ENCODE measurements at regions not wholly inside any gene's neighbourhood (a gene's known extent, or its start where the extent isn't known, plus 50 kb on each side); places are given as distances from the start of the nearest gene placed in this dataset.

DNA sequence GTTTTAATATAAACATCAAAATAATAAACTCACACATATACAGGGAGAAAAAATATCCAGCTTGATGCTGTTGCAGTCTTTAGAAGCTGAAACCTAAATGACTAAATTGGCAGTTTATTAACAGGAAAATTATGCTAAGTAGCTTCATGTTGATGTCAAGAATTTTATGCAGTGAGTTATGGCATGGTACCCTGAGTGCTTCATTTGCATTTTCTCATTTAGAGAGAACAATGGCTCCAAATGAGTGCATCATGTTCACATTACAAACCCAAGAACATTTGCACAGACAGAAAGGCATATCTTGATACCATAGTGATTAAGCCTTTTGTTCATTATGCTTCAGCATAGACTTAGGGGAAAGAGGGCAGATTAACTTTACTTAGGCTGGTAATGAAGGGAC is 102.9 kb upstream of the FSTL4 start:
- no peak overlapping the region for H2AFZ ChIP-seq (ENCODE audit: control insufficient read depth, low read length)
- H3K36me3 ChIP-seq (ENCODE audit: control insufficient read depth in 2 of 2, extremely low read depth in 1 of 2, insufficient read depth in 2 of 2, low read length in 2 of 2), result no peaks in the 10 kb centered on the region
- H4K20me1 ChIP-seq (ENCODE audit: control insufficient read depth, extremely low read depth, insufficient read depth, low read length), result peaks cover 3% of the 10 kb centered on the region
- H3K27ac ChIP-seq (ENCODE audit: control insufficient read depth, insufficient read depth, low read length), result no peak overlapping the region
- TF ChIP-seq CTCF (optimal IDR thresholded peaks at IDR 0.05 in 1 of 3, IDR thresholded peaks at IDR 0.05 in 1 of 3, conservative IDR thresholded peaks at IDR 0.05 in 1 of 3; ENCODE audit: extremely low read depth in 1 of 3, insufficient read depth in 2 of 3, low read length in 3 of 3) (no peak), EZH2 (IDR thresholded peaks at IDR 0.05; ENCODE audit: low read length) (no peak)
- H3K79me2 ChIP-seq (ENCODE audit: control insufficient read depth, insufficient read depth, low read length), result no peaks in the 10 kb centered on the region
- no peaks in the 10 kb centered on the region for H3K9me1 ChIP-seq (ENCODE audit: control insufficient read depth, extremely low read depth, insufficient read depth, low read length)
- FAIRE-seq, result no peak
- H3K4me3 ChIP-seq (ENCODE audit: control insufficient read depth in 2 of 3, extremely low read depth in 1 of 3, insufficient read depth in 2 of 3, low read depth in 1 of 3, low read length in 3 of 3), result no peak overlapping the region
- no peak overlapping the region for H3K4me2 ChIP-seq (ENCODE audit: control insufficient read depth, extremely low read depth, insufficient read depth, low read depth, low read length)
- dilution Hi-C loops (cut with MboI; ENCODE audit: extremely low pct_ligation_motif_present, low sequenced_read_pairs), result no loop called here
- H3K4me1 ChIP-seq (ENCODE audit: control insufficient read depth, extremely low read depth, insufficient read depth, low read length), result peaks cover 3% of the 10 kb centered on the region
- no peaks in the 10 kb centered on the region for H3K9me3 ChIP-seq (ENCODE audit: control insufficient read depth, low read depth, low read length)
- no peak for DNase-seq (ENCODE audit: low read depth, low spot score)
- H3K9ac ChIP-seq (ENCODE audit: control insufficient read depth, extremely low read depth, insufficient read depth, low read length), result no peak overlapping the region
- peaks cover 6% of the 10 kb centered on the region for H3K27me3 ChIP-seq (ENCODE audit: control insufficient read depth, extremely low read depth, insufficient read depth, low read length)

- DNase-seq (ENCODE audit: low read depth, low spot score), result no peak
- peaks cover 8% of the 10 kb centered on the region for H3K27me3 ChIP-seq (ENCODE audit: control insufficient read depth, extremely low read depth, insufficient read depth, low read length)
- TF ChIP-seq EZH2 (IDR thresholded peaks at IDR 0.05; ENCODE audit: low read length) (no peak), CTCF (optimal IDR thresholded peaks at IDR 0.05 in 1 of 3, IDR thresholded peaks at IDR 0.05 in 1 of 3, conservative IDR thresholded peaks at IDR 0.05 in 1 of 3; ENCODE audit: extremely low read depth in 1 of 3, insufficient read depth in 2 of 3, low read length in 3 of 3) (no peak)
- no peaks in the 10 kb centered on the region for H3K79me2 ChIP-seq (ENCODE audit: control insufficient read depth, insufficient read depth, low read length)
- no peak overlapping the region for H2AFZ ChIP-seq (ENCODE audit: control insufficient read depth, low read length)
- H3K4me3 ChIP-seq (ENCODE audit: control insufficient read depth in 2 of 3, extremely low read depth in 1 of 3, insufficient read depth in 2 of 3, low read depth in 1 of 3, low read length in 3 of 3), result no peak overlapping the region
- H3K4me2 ChIP-seq (ENCODE audit: control insufficient read depth, extremely low read depth, insufficient read depth, low read depth, low read length), result no peak overlapping the region
- H3K9me3 ChIP-seq (ENCODE audit: control insufficient read depth, low read depth, low read length), result no peaks in the 10 kb centered on the region
- H3K9me1 ChIP-seq (ENCODE audit: control insufficient read depth, extremely low read depth, insufficient read depth, low read length), result no peaks in the 10 kb centered on the region
- H3K4me1 ChIP-seq (ENCODE audit: control insufficient read depth, extremely low read depth, insufficient read depth, low read length), result peaks cover 3% of the 10 kb centered on the region
- peak; percentile 55 for FAIRE-seq
- dilution Hi-C loops (cut with MboI; ENCODE audit: extremely low pct_ligation_motif_present, low sequenced_read_pairs), result no loop called here
- H3K27ac ChIP-seq (ENCODE audit: control insufficient read depth, insufficient read depth, low read length), result no peak overlapping the region
- peaks cover 3% of the 10 kb centered on the region for H4K20me1 ChIP-seq (ENCODE audit: control insufficient read depth, extremely low read depth, insufficient read depth, low read length)
- no peak overlapping the region for H3K9ac ChIP-seq (ENCODE audit: control insufficient read depth, extremely low read depth, insufficient read depth, low read length)
- no peaks in the 10 kb centered on the region for H3K36me3 ChIP-seq (ENCODE audit: control insufficient read depth in 2 of 2, extremely low read depth in 1 of 2, insufficient read depth in 2 of 2, low read length in 2 of 2)
Observed at GRCh38 chr5:133714161-133714915, 102.0 kb upstream of the FSTL4 start.
